ENCODE measurements at regions not wholly inside any gene's neighbourhood (a gene's known extent, or its start where the extent isn't known, plus 50 kb on each side); places are given as distances from the start of the nearest gene placed in this dataset.

- TF ChIP-seq CTCF (IDR thresholded peaks at IDR 0.05; ENCODE audit: borderline replicate concordance, control extremely low read depth, extremely low read depth, insufficient read depth, missing control alignments): no peak
- no peak for DNase-seq (ENCODE audit: low spot score)
- in situ Hi-C loops (cut with MboI; ENCODE audit: low sequenced_read_pairs, unreplicated experiment): no loop called here
Measured at GRCh38 chr3:29140666-29141065, 140.2 kb upstream of the RBMS3 start.

GRCh38 chr3:29141197-29141917 lies 139.5 kb upstream of the RBMS3 start:
- DNase-seq (ENCODE audit: low spot score): no peak
- in situ Hi-C loops (cut with MboI; ENCODE audit: low sequenced_read_pairs, unreplicated experiment): no loop called here
- TF ChIP-seq CTCF (IDR thresholded peaks at IDR 0.05; ENCODE audit: borderline replicate concordance, control extremely low read depth, extremely low read depth, insufficient read depth, missing control alignments): no peak

- in situ Hi-C loops (cut with MboI; ENCODE audit: low sequenced_read_pairs, unreplicated experiment): no loop called here
- no peak for TF ChIP-seq CTCF (IDR thresholded peaks at IDR 0.05; ENCODE audit: borderline replicate concordance, control extremely low read depth, extremely low read depth, insufficient read depth, missing control alignments)
- DNase-seq (ENCODE audit: low spot score): no peak
Measured at GRCh38 chr3:29141918-29142275, 139.0 kb upstream of the RBMS3 start.

GRCh38 chr3:29143151-29143550 lies 137.7 kb upstream of the RBMS3 start:
- DNase-seq (ENCODE audit: low spot score): no peak
- in situ Hi-C loops (cut with MboI; ENCODE audit: low sequenced_read_pairs, unreplicated experiment): no loop called here
- no peak for TF ChIP-seq CTCF (IDR thresholded peaks at IDR 0.05; ENCODE audit: borderline replicate concordance, control extremely low read depth, extremely low read depth, insufficient read depth, missing control alignments)

GRCh38 chr3:29144361-29144760 lies 136.5 kb upstream of the RBMS3 start:
- in situ Hi-C loops (cut with MboI; ENCODE audit: low sequenced_read_pairs, unreplicated experiment): no loop called here
- no peak for TF ChIP-seq CTCF (IDR thresholded peaks at IDR 0.05; ENCODE audit: borderline replicate concordance, control extremely low read depth, extremely low read depth, insufficient read depth, missing control alignments)
- DNase-seq (ENCODE audit: low spot score): no peak

GRCh38 chr3:29144807-29145206 lies 136.1 kb upstream of the RBMS3 start:
- no peak for TF ChIP-seq CTCF (IDR thresholded peaks at IDR 0.05; ENCODE audit: borderline replicate concordance, control extremely low read depth, extremely low read depth, insufficient read depth, missing control alignments)
- in situ Hi-C loops (cut with MboI; ENCODE audit: low sequenced_read_pairs, unreplicated experiment): no loop called here
- no peak for DNase-seq (ENCODE audit: low spot score)
